NCI-H187 (cell line): ENCODE measurements at regions not wholly inside any gene's neighbourhood (a gene's known extent, or its start where the extent isn't known, plus 50 kb on each side); places are given as distances from the start of the nearest gene placed in this dataset.

Source experiments
- DNase-seq, 2 experiments: peaks; one replicate each; lab custom pipeline; 2025; lab: John Stamatoyannopoulos, UW

GRCh38 chr6:21965016-21965415 lies 331.8 kb downstream of the PRL start:
- no peak for DNase-seq

- DNase-seq: no peak
Measured at GRCh38 chr6:21965953-21966539, 330.8 kb downstream of the PRL start.

GRCh38 chr6:21967056-21967974 lies 329.5 kb downstream of the PRL start:
- no peak for DNase-seq

GRCh38 chr6:21968411-21968810 lies 328.4 kb downstream of the PRL start:
- DNase-seq: no peak

GRCh38 chr6:21969192-21969591 lies 327.6 kb downstream of the PRL start:
- no peak for DNase-seq

- no peak for DNase-seq
Measured at GRCh38 chr6:21970569-21971300, 326.1 kb downstream of the PRL start.

- no peak for DNase-seq
Measured at GRCh38 chr6:21971541-21971940, 325.3 kb downstream of the PRL start.

- no peak for DNase-seq
Measured at GRCh38 chr6:21972516-21972915, 324.3 kb downstream of the PRL start.

GRCh38 chr6:21977346-21977745 lies 319.5 kb downstream of the PRL start:
- DNase-seq: no peak

- no peak for DNase-seq
Measured at GRCh38 chr6:21981235-21981833, 315.5 kb downstream of the PRL start.

- DNase-seq: no peak
Measured at GRCh38 chr6:21984135-21984534, 312.7 kb downstream of the PRL start.

- DNase-seq: no peak
Measured at GRCh38 chr6:21984561-21984960, 312.3 kb downstream of the PRL start.

GRCh38 chr6:21985904-21986303 lies 310.9 kb downstream of the PRL start:
- DNase-seq: no peak

- DNase-seq: no peak
Measured at GRCh38 chr6:21986703-21987102, 310.1 kb downstream of the PRL start.

GRCh38 chr6:21987501-21987957 lies 309.3 kb downstream of the PRL start:
- DNase-seq: no peak

GRCh38 chr6:21990577-21990976 lies 306.3 kb downstream of the PRL start:
- no peak for DNase-seq

GRCh38 chr6:21992178-21992967 lies 304.5 kb downstream of the PRL start:
- DNase-seq: no peak

GRCh38 chr6:21993841-21994240 lies 303.0 kb downstream of the PRL start:
- DNase-seq: no peak

GRCh38 chr6:21994821-21995220 lies 302.0 kb downstream of the PRL start:
- DNase-seq: no peak

GRCh38 chr6:21995318-21995717 lies 301.5 kb downstream of the PRL start:
- no peak for DNase-seq

- DNase-seq: no peak
Measured at GRCh38 chr6:21996425-21997118, 300.3 kb downstream of the PRL start.
